ENCODE measurements at regions not wholly inside any gene's neighbourhood (a gene's known extent, or its start where the extent isn't known, plus 50 kb on each side); places are given as distances from the start of the nearest gene placed in this dataset.

DNA sequence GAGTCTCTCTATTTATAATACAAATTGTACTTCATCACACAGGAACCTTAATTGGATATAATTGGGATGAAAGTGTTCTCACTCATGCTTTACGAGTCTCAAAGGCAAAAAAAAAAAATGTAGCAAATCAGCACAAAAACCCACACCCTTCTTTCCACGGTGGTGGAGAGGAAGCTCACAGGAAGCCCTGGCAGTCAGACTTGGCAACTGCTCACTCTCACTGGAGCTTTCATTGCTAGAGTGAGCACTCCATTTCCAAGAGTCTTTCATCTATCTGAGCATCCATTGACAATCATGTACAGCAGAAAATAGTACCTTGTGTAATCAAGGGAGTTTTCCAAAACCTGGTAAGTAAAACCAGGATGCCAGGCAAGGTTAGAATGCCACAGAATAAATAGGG is 2159.4 kb upstream of the AGA start:
- 28 to 34% methylated on average over 2 of the region's 2 CpGs for WGBS, 2 donors
- ATAC-seq = no peak

DNA sequence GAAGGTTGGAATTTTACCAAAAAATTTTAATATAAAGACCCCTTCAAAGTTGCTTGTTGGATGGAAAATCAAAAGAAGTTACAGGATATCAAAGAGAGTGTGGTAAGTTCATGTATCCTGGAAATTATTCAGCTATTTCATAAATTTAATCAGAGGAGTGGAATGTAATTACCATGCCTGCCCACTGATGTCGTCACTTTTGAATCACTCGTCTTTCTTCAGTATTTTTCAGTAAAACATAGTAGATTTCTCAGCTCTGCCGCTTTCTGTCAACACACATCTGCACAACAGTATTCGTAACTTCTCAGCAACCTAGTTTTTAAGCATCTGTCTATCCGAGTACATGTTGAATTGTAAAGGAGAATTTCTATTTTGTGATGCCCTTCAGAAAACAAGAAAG is 2163.0 kb upstream of the AGA start:
- Histone ChIP-seq H3K4me3 (no peak overlapping the region), H3K27me3 (no peaks in the 10 kb centered on the region), H3K27ac (no peak overlapping the region), H3K36me3 (replicated peaks in 1 of 2; ENCODE audit: insufficient read depth in 1 of 2, low read depth in 2 of 2) (no peaks in the 10 kb centered on the region), H3K4me1 (no peaks in the 10 kb centered on the region), H3K9me3 (no peaks in the 10 kb centered on the region)
- TF ChIP-seq CTCF (IDR thresholded peaks at IDR 0.05) (no peak), POLR2A (IDR thresholded peaks at IDR 0.05) (no peak)
- no peak for ATAC-seq
- DNase-seq = no peak
- WGBS, 2 donors = 57 to 59% methylated on average over 5 of the region's 5 CpGs
- intact Hi-C loops (cut with DNase I) = no loop called here

More for the DNA sequence above, 2159.4 kb upstream of the AGA start:
- intact Hi-C loops (cut with DNase I) = no loop called here
- Histone ChIP-seq H3K27ac (no peak overlapping the region), H3K4me3 (no peak overlapping the region), H3K36me3 (replicated peaks in 1 of 2; ENCODE audit: insufficient read depth in 1 of 2, low read depth in 2 of 2) (no peaks in the 10 kb centered on the region), H3K9me3 (no peaks in the 10 kb centered on the region), H3K4me1 (no peaks in the 10 kb centered on the region), H3K27me3 (no peaks in the 10 kb centered on the region)
- no peak for DNase-seq
- no peak for TF ChIP-seq CTCF (IDR thresholded peaks at IDR 0.05)
- no peak for TF ChIP-seq POLR2A (IDR thresholded peaks at IDR 0.05)

- Histone ChIP-seq H3K4me1 (no peaks in the 10 kb centered on the region), H3K27me3 (no peaks in the 10 kb centered on the region), H3K4me3 (no peak overlapping the region), H3K36me3 (replicated peaks in 1 of 2; ENCODE audit: insufficient read depth in 1 of 2, low read depth in 2 of 2) (no peaks in the 10 kb centered on the region), H3K9me3 (no peaks in the 10 kb centered on the region), H3K27ac (no peak overlapping the region)
- 50 to 70% methylated on average over 4 of the region's 4 CpGs for WGBS, 2 donors
- TF ChIP-seq POLR2A (IDR thresholded peaks at IDR 0.05) (no peak), CTCF (IDR thresholded peaks at IDR 0.05) (no peak)
- intact Hi-C loops (cut with DNase I) = no loop called here
- ATAC-seq (no peak), DNase-seq (no peak)
Measured at GRCh38 chr4:179607003-179607402, 2164.8 kb upstream of the AGA start.

DNA sequence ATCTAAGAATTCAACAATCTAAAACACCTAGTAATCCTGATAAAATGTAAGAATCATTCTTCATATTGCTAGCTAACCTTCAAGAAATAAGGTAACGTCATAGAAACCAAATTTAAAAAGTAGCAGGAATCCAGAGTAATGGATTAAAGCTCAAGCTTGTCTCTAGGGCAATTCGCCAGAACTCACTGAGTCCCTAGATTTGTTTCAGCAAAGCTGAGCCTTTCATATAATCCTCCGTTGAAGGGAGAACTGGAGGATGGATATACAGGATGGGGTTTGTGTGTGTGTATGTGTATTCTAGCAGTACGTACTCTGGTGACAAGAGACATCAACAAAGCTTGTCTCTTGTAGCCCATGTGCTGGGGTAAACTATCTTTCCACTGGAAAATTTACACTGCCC is 2173.5 kb upstream of the AGA start:
- WGBS, 2 donors = 45 to 53% methylated on average over 4 of the region's 4 CpGs
- H3K27ac ChIP-seq = no peak overlapping the region
- no peaks in the 10 kb centered on the region for H3K9me3 ChIP-seq
- H3K4me3 ChIP-seq = no peak overlapping the region
- H3K36me3 ChIP-seq (replicated peaks in 1 of 2; ENCODE audit: insufficient read depth in 1 of 2, low read depth in 2 of 2) = no peaks in the 10 kb centered on the region
- DNase-seq (no peak), ATAC-seq (no peak)
- H3K27me3 ChIP-seq = no peaks in the 10 kb centered on the region
- H3K4me1 ChIP-seq = no peaks in the 10 kb centered on the region
- intact Hi-C loops (cut with DNase I) = no loop called here
- TF ChIP-seq POLR2A (IDR thresholded peaks at IDR 0.05) = no peak
- TF ChIP-seq CTCF (IDR thresholded peaks at IDR 0.05) = no peak

- Histone ChIP-seq H3K4me1 (no peaks in the 10 kb centered on the region), H3K4me3 (no peak overlapping the region), H3K9me3 (no peaks in the 10 kb centered on the region), H3K27ac (no peak overlapping the region), H3K27me3 (no peaks in the 10 kb centered on the region), H3K36me3 (replicated peaks in 1 of 2; ENCODE audit: insufficient read depth in 1 of 2, low read depth in 2 of 2) (no peaks in the 10 kb centered on the region)
- no peak for ATAC-seq
- intact Hi-C loops (cut with DNase I) = no loop called here
- no peak for DNase-seq
- 54 to 58% methylated on average over 1 of the region's 1 CpG for WGBS, 2 donors
- TF ChIP-seq CTCF (IDR thresholded peaks at IDR 0.05) (no peak), POLR2A (IDR thresholded peaks at IDR 0.05) (no peak)
Measured at GRCh38 chr4:179618966-179619365, 2176.7 kb upstream of the AGA start.
